ENCODE measurements at regions not wholly inside any gene's neighbourhood (a gene's known extent, or its start where the extent isn't known, plus 50 kb on each side); places are given as distances from the start of the nearest gene placed in this dataset.

GRCh38 chr9:82208741-82209450 is 220.3 kb downstream of the SPATA31D1 start:
- TF ChIP-seq CTCF (IDR thresholded peaks at IDR 0.05; ENCODE audit: low read depth, low read length), result no peak
- H3K4me3 ChIP-seq (ENCODE audit: low read depth, low read length), result no peak overlapping the region

DNA sequence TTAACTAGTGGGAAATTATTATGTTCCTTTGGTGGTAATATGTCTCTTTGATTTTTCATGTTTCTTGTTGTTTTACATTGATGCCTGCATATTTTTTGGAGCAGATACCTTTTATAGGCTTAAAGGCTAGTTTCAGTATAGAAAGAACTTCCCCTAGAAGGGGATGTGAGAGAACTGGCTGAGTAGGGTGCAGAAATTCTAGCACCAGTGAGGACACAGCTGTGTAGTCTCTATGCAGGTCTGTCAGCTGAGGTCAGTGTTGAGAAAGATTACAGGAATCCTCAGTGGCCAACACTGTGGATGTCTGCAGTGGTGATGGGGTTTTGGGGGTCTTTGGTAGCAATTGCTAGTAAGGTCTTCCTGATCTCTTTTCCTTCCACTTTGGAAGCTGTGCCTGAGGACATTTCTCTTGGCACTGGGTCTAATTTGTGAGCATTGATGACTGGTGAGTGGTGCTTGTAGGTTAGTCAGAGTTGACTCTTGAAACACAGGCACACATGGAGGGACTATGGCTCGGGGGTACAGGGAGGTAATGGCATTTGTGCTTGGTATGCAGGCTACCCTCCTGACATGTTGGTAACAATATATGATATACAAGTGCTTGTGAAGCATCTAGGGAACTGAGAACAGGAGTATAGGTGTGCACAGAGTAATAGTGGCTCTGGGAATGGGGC is 221.4 kb downstream of the SPATA31D1 start:
- no peak overlapping the region for H3K4me3 ChIP-seq (ENCODE audit: low read depth, low read length)
- TF ChIP-seq CTCF (IDR thresholded peaks at IDR 0.05; ENCODE audit: low read depth, low read length), result no peak

DNA sequence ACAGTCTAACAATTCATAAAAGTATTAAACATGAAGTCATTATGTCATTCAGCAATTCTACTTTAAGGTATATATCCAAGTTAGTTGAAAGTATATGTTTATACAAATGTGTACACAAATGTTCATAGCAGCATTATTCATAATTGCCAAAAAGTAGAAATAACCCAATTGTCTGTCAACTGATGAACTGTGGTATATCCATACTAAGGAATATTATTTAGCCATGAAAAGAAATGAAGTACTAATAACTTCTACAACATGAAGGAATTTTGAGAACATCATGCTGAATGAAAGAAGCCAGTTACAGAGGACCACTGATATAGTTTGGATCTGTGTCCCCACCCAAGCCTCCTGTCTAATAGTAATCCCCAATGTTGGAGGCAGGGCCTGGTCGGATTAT is 224.3 kb downstream of the SPATA31D1 start:
- no peak overlapping the region for H3K4me3 ChIP-seq (ENCODE audit: low read depth, low read length)
- no peak for TF ChIP-seq CTCF (IDR thresholded peaks at IDR 0.05; ENCODE audit: low read depth, low read length)

GRCh38 chr9:82216435-82216834 is 227.9 kb downstream of the SPATA31D1 start:
- no peak for TF ChIP-seq CTCF (IDR thresholded peaks at IDR 0.05; ENCODE audit: low read depth, low read length)
- no peak overlapping the region for H3K4me3 ChIP-seq (ENCODE audit: low read depth, low read length)

- no peak for TF ChIP-seq CTCF (IDR thresholded peaks at IDR 0.05; ENCODE audit: low read depth, low read length)
Measured at GRCh38 chr9:82223442-82223841, 234.9 kb downstream of the SPATA31D1 start.

GRCh38 chr9:82231411-82231810 is 242.8 kb downstream of the SPATA31D1 start:
- TF ChIP-seq CTCF (IDR thresholded peaks at IDR 0.05; ENCODE audit: low read depth, low read length), result no peak
- H3K4me3 ChIP-seq (ENCODE audit: low read depth, low read length), result no peak overlapping the region

More at GRCh38 chr9:82223442-82223841, 234.9 kb downstream of the SPATA31D1 start:
- no peak overlapping the region for H3K4me3 ChIP-seq (ENCODE audit: low read depth, low read length)

Measured in WI38 (cell line).